Nephron (organoid): ENCODE measurements at regions not wholly inside any gene's neighbourhood (a gene's known extent, or its start where the extent isn't known, plus 50 kb on each side); places are given as distances from the start of the nearest gene placed in this dataset.

Experiments used
- H3K27ac Mint-ChIP-seq, 3 experiments: 2 replicates each; pipeline ENCODE4 v1.8.0; 2020; ENCODE audit warnings: mixed read lengths in 3 of 3, mild to moderate bottlenecking in 2 of 3, moderate library complexity in 1 of 3
- H3K27me3 Mint-ChIP-seq: 2 replicates; pipeline ENCODE4 v1.8.0; 2021; ENCODE audit warnings: low read depth, mild to moderate bottlenecking, moderate library complexity, mixed read lengths
- H3K36me3 Mint-ChIP-seq: 2 replicates; pipeline ENCODE4 v1.8.0; 2020; ENCODE audit warnings: low read depth, mixed read lengths
- H3K4me1 Mint-ChIP-seq: 2 replicates; pipeline ENCODE4 v1.8.0; 2020; ENCODE audit warnings: mixed read lengths
- H3K4me3 Mint-ChIP-seq, 3 experiments: 2 replicates each; pipeline ENCODE4 v1.8.0; 2020; ENCODE audit warnings: mild to moderate bottlenecking in 3 of 3, mixed read lengths in 3 of 3, moderate library complexity in 2 of 3
- H3K9me3 Mint-ChIP-seq: 2 replicates; pipeline ENCODE4 v1.8.0; 2020; ENCODE audit warnings: mixed read lengths
- CTCF ChIP-seq, 3 experiments: fragments of 200-600 bp; sonication (generic); IDR thresholded peaks; one replicate each; pipeline ENCODE4 v1.5.0; 2021; ENCODE audit warnings: antibody characterized with exemption in 3 of 3; ENCODE audit not compliant: unreplicated experiment in 3 of 3

- peaks cover 6% of the 10 kb centered on the region for H3K4me1 Mint-ChIP-seq
- TF ChIP-seq CTCF (IDR thresholded peaks at IDR 0.05; ENCODE audit: unreplicated experiment in 3 of 3) = no peak
- no peaks in the 10 kb centered on the region for H3K36me3 Mint-ChIP-seq
- H3K4me3 Mint-ChIP-seq = no peak overlapping the region
- H3K27me3 Mint-ChIP-seq = peaks cover 6% of the 10 kb centered on the region
- H3K27ac Mint-ChIP-seq = peak overlapping the region in 1 of 3 experiments; percentile 60
- H3K9me3 Mint-ChIP-seq = no peaks in the 10 kb centered on the region
These were observed 720.8 kb upstream of the ADAMTS16 start for GRCh38 chr5:4419281-4419680.

- Mint-ChIP-seq H3K36me3 (no peaks in the 10 kb centered on the region), H3K27me3 (peaks cover 4% of the 10 kb centered on the region), H3K4me3 (no peak overlapping the region), H3K27ac (peak overlapping the region in 2 of 3 experiments; percentile 12 to 60), H3K4me1 (peaks cover 4% of the 10 kb centered on the region), H3K9me3 (no peaks in the 10 kb centered on the region)
- no peak for TF ChIP-seq CTCF (IDR thresholded peaks at IDR 0.05; ENCODE audit: unreplicated experiment in 3 of 3)
These were observed 720.0 kb upstream of the ADAMTS16 start for GRCh38 chr5:4420177-4420576.

GRCh38 chr5:4420681-4421080 is 719.4 kb upstream of the ADAMTS16 start:
- peaks cover 4% of the 10 kb centered on the region for H3K27me3 Mint-ChIP-seq
- H3K27ac Mint-ChIP-seq = peak overlapping the region in 1 of 3 experiments; percentile 12
- no peaks in the 10 kb centered on the region for H3K36me3 Mint-ChIP-seq
- no peaks in the 10 kb centered on the region for H3K9me3 Mint-ChIP-seq
- TF ChIP-seq CTCF (IDR thresholded peaks at IDR 0.05; ENCODE audit: unreplicated experiment in 3 of 3) = no peak
- H3K4me3 Mint-ChIP-seq = no peak overlapping the region
- peaks cover 4% of the 10 kb centered on the region for H3K4me1 Mint-ChIP-seq

GRCh38 chr5:4422247-4422646 is 717.9 kb upstream of the ADAMTS16 start:
- H3K4me1 Mint-ChIP-seq = no peaks in the 10 kb centered on the region
- peaks cover 4% of the 10 kb centered on the region for H3K27me3 Mint-ChIP-seq
- H3K27ac Mint-ChIP-seq = no peak overlapping the region
- TF ChIP-seq CTCF (IDR thresholded peaks at IDR 0.05; ENCODE audit: unreplicated experiment in 3 of 3) = no peak
- no peak overlapping the region for H3K4me3 Mint-ChIP-seq
- no peaks in the 10 kb centered on the region for H3K36me3 Mint-ChIP-seq
- no peaks in the 10 kb centered on the region for H3K9me3 Mint-ChIP-seq

GRCh38 chr5:4424895-4425294 is 715.2 kb upstream of the ADAMTS16 start:
- TF ChIP-seq CTCF (IDR thresholded peaks at IDR 0.05; ENCODE audit: unreplicated experiment in 3 of 3) = no peak
- H3K36me3 Mint-ChIP-seq = no peaks in the 10 kb centered on the region

GRCh38 chr5:4440536-4440935 is 699.6 kb upstream of the ADAMTS16 start:
- H3K36me3 Mint-ChIP-seq = no peaks in the 10 kb centered on the region
- no peaks in the 10 kb centered on the region for H3K4me1 Mint-ChIP-seq
- H3K4me3 Mint-ChIP-seq = no peak overlapping the region
- peaks cover 5% of the 10 kb centered on the region for H3K9me3 Mint-ChIP-seq
- H3K27me3 Mint-ChIP-seq = no peaks in the 10 kb centered on the region
- no peak overlapping the region for H3K27ac Mint-ChIP-seq
- no peak for TF ChIP-seq CTCF (IDR thresholded peaks at IDR 0.05; ENCODE audit: unreplicated experiment in 3 of 3)

More at GRCh38 chr5:4424895-4425294, 715.2 kb upstream of the ADAMTS16 start:
- H3K4me3 Mint-ChIP-seq = no peak overlapping the region
- no peaks in the 10 kb centered on the region for H3K9me3 Mint-ChIP-seq
- no peaks in the 10 kb centered on the region for H3K4me1 Mint-ChIP-seq
- no peak overlapping the region for H3K27ac Mint-ChIP-seq
- peaks cover 7% of the 10 kb centered on the region for H3K27me3 Mint-ChIP-seq
